ENCODE measurements at regions not wholly inside any gene's neighbourhood (a gene's known extent, or its start where the extent isn't known, plus 50 kb on each side); places are given as distances from the start of the nearest gene placed in this dataset.

DNA sequence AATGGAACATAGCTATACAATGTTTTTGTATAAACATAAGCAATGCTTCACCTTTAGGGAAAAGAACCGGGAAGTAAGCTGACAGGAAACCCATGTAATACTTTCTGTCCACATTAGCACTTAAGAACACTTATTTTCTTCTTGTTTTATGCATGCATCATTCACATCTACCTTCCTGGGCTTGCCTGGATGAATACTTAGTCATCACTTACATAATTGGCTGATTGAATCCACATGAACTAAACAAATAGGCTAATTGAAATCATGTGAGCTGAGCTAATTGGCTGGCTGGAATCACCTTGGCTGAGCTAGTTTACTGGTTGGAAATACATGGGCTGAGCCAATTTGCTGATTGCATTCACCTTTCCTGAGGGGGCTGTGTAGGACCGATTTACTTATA is 78.8 kb downstream of the ZNF726 start:
- Histone ChIP-seq H3K27me3 (ENCODE audit: insufficient read depth, low read depth) (no peaks in the 10 kb centered on the region), H3F3A (ENCODE audit: insufficient read depth, low read depth) (0 out of 2 replicates have a peak, but pooled peaks cover 13% of the 10 kb centered on the region), H3K4me1 (replicated peaks; ENCODE audit: insufficient read depth) (peaks cover 19% of the 10 kb centered on the region), H2AFZ (no peak overlapping the region), H3K4me2 (no peak overlapping the region), H3K27ac (no peak overlapping the region), H3K4me3 (no peak overlapping the region), H4K20me1 (ENCODE audit: insufficient read depth) (no peaks in the 10 kb centered on the region), H3K36me3 (ENCODE audit: low read depth) (no peaks in the 10 kb centered on the region; the same call in 1 of the 2 replicates), H3K9me3 (ENCODE audit: insufficient read depth, low read depth) (peaks cover 40% of the 10 kb centered on the region), H3K9me2 (ENCODE audit: insufficient read depth) (no peaks in the 10 kb centered on the region), H3K79me2 (ENCODE audit: low read depth) (no peaks in the 10 kb centered on the region)
- ChIA-PET POLR2A (ENCODE audit: unreplicated experiment) (no interaction called here), CTCF (no interaction called here)
- BruUV-seq (replicated peaks) = no TSS peak
- DNase-seq = no peak
- intact Hi-C loops (cut with micrococcal nuclease; ENCODE audit: unreplicated experiment) = no loop called here
- TF ChIP-seq EZH2 (IDR thresholded peaks at IDR 0.05; ENCODE audit: low read depth) (no peak), CTCF (conservative IDR thresholded peaks at IDR 0.05) (no peak)

GRCh38 chr19:23996549-23996948 is 81.9 kb downstream of the ZNF726 start:
- no peaks in the 10 kb centered on the region for H3K9me2 ChIP-seq (ENCODE audit: insufficient read depth)
- no peak overlapping the region for H3K4me2 ChIP-seq
- intact Hi-C loops (cut with micrococcal nuclease; ENCODE audit: unreplicated experiment) = no loop called here
- H3F3A ChIP-seq (ENCODE audit: insufficient read depth, low read depth) = peaks cover 18% of the 10 kb centered on the region; the same call in 1 of the 2 replicates
- ChIA-PET CTCF (no interaction called here), POLR2A (ENCODE audit: unreplicated experiment) (no interaction called here)
- H3K4me1 ChIP-seq (replicated peaks; ENCODE audit: insufficient read depth) = peaks cover 27% of the 10 kb centered on the region
- H4K20me1 ChIP-seq (ENCODE audit: insufficient read depth) = no peaks in the 10 kb centered on the region
- peaks cover 40% of the 10 kb centered on the region for H3K9me3 ChIP-seq (ENCODE audit: insufficient read depth, low read depth)
- no peaks in the 10 kb centered on the region; the same call in 1 of the 2 replicates for H3K36me3 ChIP-seq (ENCODE audit: low read depth)
- TF ChIP-seq CTCF (conservative IDR thresholded peaks at IDR 0.05) (peak; percentile 64), EZH2 (IDR thresholded peaks at IDR 0.05; ENCODE audit: low read depth) (no peak)
- H3K27me3 ChIP-seq (ENCODE audit: insufficient read depth, low read depth) = no peaks in the 10 kb centered on the region
- DNase-seq = no peak
- no TSS peak for BruUV-seq (replicated peaks)
- no peak overlapping the region for H3K27ac ChIP-seq
- no peaks in the 10 kb centered on the region for H3K79me2 ChIP-seq (ENCODE audit: low read depth)
- H2AFZ ChIP-seq = no peak overlapping the region
- no peak overlapping the region for H3K4me3 ChIP-seq

GRCh38 chr19:23998568-23998967 is 83.9 kb downstream of the ZNF726 start:
- Histone ChIP-seq H3K79me2 (ENCODE audit: low read depth) (no peaks in the 10 kb centered on the region), H3K4me3 (no peak overlapping the region), H3K27ac (no peak overlapping the region), H3K27me3 (ENCODE audit: insufficient read depth, low read depth) (no peaks in the 10 kb centered on the region), H3K9me3 (ENCODE audit: insufficient read depth, low read depth) (peaks cover 45% of the 10 kb centered on the region), H2AFZ (no peak overlapping the region), H3K4me1 (replicated peaks; ENCODE audit: insufficient read depth) (peaks cover 20% of the 10 kb centered on the region), H3K4me2 (no peak overlapping the region), H3K36me3 (ENCODE audit: low read depth) (no peaks in the 10 kb centered on the region), H3K9me2 (ENCODE audit: insufficient read depth) (no peaks in the 10 kb centered on the region), H3F3A (ENCODE audit: insufficient read depth, low read depth) (peaks cover 14% of the 10 kb centered on the region; the same call in 1 of the 2 replicates), H4K20me1 (ENCODE audit: insufficient read depth) (no peaks in the 10 kb centered on the region)
- intact Hi-C loops (cut with micrococcal nuclease; ENCODE audit: unreplicated experiment) = no loop called here
- CTCF ChIA-PET = no interaction called here
- TF ChIP-seq EZH2 (IDR thresholded peaks at IDR 0.05; ENCODE audit: low read depth) = no peak
- no peak for DNase-seq
- no TSS peak for BruUV-seq (replicated peaks)
- POLR2A ChIA-PET (ENCODE audit: unreplicated experiment) = no interaction called here

Data from PC-9 (cell line).